Inflammatory macrophage treated with lipopolysaccharide for 1 hour (primary cell): ENCODE measurements at regions not wholly inside any gene's neighbourhood (a gene's known extent, or its start where the extent isn't known, plus 50 kb on each side); places are given as distances from the start of the nearest gene placed in this dataset.

Source experiments
- DNase-seq, 2 donors: peaks; one replicate each; pipeline ENCODE4 v3.0.0-alpha.2; 2020 to 2022

- DNase-seq: peak; percentile 58 to 78
Measured at GRCh38 chr10:33571616-33572015, 237.1 kb upstream of the NRP1 start.

- peak; percentile 80 to 89 for DNase-seq
Measured at GRCh38 chr10:33570495-33570894, 236.0 kb upstream of the NRP1 start.

- peak; percentile 68 to 81 for DNase-seq
Measured at GRCh38 chr10:33569702-33570101, 235.2 kb upstream of the NRP1 start.

- no peak for DNase-seq
Measured at GRCh38 chr10:33566426-33566825, 232.0 kb upstream of the NRP1 start.

GRCh38 chr10:33566001-33566400 is 231.5 kb upstream of the NRP1 start:
- no peak for DNase-seq

DNA sequence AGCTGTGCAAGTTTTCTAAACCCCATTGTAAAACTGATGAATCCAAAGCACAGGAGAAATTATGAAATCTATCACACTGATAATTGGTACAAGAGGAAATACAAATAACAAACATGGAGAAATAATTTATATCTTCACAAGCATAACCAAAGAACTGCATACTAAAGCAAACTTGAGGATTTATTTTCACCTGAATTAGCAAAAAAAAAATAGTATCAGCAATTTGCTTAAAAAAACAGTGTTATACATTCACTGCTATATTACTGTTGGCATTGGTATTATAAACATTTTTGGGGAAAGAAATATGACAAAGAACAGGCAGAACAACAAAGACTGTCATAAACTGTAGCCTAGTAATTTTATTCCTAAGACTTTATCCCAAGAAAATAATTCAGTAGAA is 230.8 kb upstream of the NRP1 start:
- no peak for DNase-seq

- DNase-seq: no peak
Measured at GRCh38 chr10:33559105-33559504, 224.6 kb upstream of the NRP1 start.

GRCh38 chr10:33557313-33557712 is 222.8 kb upstream of the NRP1 start:
- DNase-seq: no peak

GRCh38 chr10:33556620-33557019 is 222.2 kb upstream of the NRP1 start:
- DNase-seq: no peak

- DNase-seq: no peak
Measured at GRCh38 chr10:33556103-33556502, 221.6 kb upstream of the NRP1 start.

DNA sequence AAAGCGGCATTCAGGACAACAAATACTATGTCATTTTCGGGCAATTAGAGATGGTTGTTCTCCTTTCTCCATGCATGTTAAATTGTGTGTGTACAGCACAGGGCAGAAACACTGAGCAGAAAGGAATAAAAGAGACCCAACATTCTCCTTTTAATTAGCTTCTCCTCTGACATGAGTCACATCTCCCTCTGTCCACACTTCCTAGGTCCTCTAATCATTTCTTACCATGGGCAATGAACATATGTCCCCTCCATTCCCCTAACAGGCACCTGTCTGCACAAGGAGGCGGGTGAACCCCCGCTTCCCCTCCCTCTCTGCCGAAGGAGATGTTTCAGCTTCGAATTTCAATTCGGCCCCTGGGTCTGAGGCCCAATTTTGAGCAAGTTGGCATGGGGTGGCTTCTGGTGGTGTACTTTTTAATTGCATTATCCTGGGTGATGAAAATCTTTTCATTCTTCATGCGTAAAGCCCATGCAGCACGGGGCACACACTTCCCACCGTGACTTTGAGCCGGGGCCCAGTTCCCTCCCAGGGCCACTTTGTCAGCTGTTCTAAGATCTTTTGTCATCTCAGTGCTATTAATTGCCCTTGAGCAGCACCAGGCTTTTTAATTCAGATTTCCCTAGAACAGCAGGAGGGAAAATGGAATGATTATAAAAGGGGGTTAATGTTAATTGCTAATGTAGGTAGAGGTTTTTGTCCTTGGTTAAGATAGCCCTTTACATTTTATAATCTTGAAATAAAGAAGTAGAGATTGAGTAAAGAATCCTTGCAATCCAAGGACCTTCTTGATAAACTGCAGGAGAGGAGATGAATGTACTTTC is 219.5 kb upstream of the NRP1 start:
- no peak for DNase-seq

GRCh38 chr10:33552290-33552689 is 217.8 kb upstream of the NRP1 start:
- DNase-seq: no peak

GRCh38 chr10:33550811-33551210 is 216.3 kb upstream of the NRP1 start:
- peak; percentile 18 to 65 for DNase-seq

DNA sequence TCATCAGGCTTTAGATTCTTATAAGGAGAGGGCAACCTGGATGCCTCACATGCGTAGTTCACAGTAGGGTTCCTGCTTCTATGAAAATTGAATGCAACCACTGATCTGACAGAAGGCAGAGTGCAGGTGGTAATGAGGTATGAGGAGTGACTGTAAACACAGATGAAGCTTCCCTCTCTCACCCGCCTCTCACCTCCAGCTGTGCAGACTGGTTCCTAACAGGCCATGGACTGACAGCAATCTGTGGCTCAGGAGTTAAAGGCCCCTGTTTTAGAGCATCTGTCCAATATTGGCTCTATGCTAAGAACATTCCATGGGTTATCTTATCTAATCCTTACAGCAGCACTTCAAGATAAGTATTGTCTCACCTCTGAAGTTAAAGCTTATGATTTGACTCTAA is 213.5 kb upstream of the NRP1 start:
- no peak for DNase-seq

DNA sequence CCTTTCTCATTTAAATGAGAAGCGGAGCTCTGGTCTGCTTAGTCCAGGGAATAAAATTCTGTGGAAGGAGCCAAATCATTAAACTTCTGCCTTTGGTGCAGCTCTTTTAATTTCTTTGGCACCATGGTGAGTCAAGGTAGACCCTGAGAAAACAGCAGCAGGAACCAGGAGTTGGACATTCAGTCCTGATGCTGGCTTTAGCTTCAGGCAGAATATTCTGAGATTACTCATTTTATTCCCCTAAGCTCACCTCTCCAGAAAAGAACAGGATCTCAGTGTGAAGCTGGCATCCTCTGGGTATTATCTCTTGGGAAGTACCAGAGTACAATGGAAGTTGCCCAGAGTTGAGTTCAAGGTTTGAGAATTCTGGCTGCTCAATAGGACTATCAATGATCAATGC is 211.6 kb upstream of the NRP1 start:
- DNase-seq: no peak

GRCh38 chr10:33542752-33543505 is 208.5 kb upstream of the NRP1 start:
- peak; percentile 31 to 40 for DNase-seq

GRCh38 chr10:33539116-33539515 is 204.6 kb upstream of the NRP1 start:
- no peak for DNase-seq

GRCh38 chr10:33537066-33537465 is 202.6 kb upstream of the NRP1 start:
- no peak for DNase-seq

- DNase-seq: no peak
Measured at GRCh38 chr10:33536508-33536907, 202.0 kb upstream of the NRP1 start.

- DNase-seq: no peak
Measured at GRCh38 chr10:33535866-33536265, 201.4 kb upstream of the NRP1 start.

DNA sequence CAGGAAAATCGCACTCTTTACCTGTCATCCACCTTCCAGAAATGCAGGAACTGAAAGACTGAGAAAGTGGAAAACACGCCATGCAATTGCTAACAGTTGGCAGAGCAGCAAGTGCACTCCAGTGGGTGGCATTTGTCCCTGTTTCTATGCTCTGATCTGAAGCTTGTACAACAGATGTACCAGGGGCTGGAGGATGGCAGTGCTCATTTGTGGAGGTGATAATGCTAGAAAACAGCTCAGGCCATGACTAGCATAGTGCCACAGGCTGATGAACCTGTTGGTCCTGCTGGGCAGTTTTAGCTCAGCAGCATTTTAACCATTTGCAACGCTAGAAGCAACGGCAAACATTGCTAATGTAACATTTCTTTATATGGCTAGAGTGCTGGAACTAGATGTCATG is 199.9 kb upstream of the NRP1 start:
- no peak for DNase-seq

- DNase-seq: no peak
Measured at GRCh38 chr10:33533612-33534011, 199.1 kb upstream of the NRP1 start.

DNA sequence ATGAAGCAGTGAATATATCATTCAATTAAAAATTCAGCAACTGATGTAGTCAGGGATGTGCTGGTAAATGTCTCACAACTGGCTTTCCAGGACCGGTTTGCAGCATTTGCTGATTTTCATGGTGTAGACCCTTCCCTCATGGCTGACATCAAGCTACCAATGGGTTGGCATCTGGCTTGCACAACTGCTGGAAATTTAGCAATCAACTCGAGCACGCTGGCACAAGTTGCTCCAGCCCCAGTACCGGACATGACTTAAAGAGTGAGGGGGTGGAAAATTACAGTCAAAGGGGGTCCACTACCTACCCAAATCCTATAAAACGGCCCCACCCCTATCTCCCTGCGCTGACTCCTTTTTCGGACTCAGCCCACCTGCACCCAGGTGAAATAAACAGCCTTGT is 198.4 kb upstream of the NRP1 start:
- no peak for DNase-seq

DNA sequence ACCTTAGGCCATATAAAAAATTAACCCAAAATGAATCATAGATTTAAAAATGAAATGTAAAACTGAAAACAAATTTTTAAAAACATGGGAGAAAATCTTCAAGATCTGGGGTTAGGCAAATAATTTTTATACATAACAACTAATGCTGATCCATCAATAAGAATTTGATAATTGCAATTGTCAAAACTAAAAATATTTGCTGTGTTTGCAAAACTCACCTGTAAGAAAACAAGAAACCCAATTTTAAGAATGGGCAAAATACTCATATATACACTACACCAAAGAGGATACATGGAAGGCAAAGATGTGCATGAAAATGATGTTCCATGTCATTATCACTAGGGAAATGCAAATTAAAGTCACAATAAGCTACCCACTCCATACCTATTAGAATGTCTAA is 194.8 kb upstream of the NRP1 start:
- DNase-seq: no peak
